GM19025 (cell line): ENCODE measurements at regions not wholly inside any gene's neighbourhood (a gene's known extent, or its start where the extent isn't known, plus 50 kb on each side); places are given as distances from the start of the nearest gene placed in this dataset.

Experiments
- ATAC-seq: cut with Tn5 transposase; IDR thresholded peaks from one replicate; pipeline ENCODE4 v1.9.1; 2021; ENCODE audit warnings: mild to moderate bottlenecking, low read depth, moderate library complexity; ENCODE audit not compliant: unreplicated experiment

DNA sequence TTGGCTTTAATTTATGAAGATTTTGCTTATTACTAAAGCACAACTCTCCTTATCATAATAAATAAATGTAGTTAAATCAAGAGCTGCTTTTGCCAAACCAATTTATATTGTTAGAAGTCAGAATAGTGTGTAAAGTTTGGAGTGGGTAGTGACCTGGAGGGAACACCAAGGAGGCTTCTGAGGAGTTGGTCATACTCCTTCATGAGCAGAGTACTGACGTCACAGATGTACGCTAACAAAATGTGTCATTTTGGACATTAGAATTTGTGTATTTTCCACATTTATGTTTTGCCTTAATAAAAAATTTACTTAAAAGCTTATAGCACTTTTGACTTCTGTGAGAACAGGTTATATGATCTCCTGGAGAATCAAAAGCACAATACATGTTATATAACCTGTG, 953.5 kb upstream of the INTU start:
- no peak for ATAC-seq

DNA sequence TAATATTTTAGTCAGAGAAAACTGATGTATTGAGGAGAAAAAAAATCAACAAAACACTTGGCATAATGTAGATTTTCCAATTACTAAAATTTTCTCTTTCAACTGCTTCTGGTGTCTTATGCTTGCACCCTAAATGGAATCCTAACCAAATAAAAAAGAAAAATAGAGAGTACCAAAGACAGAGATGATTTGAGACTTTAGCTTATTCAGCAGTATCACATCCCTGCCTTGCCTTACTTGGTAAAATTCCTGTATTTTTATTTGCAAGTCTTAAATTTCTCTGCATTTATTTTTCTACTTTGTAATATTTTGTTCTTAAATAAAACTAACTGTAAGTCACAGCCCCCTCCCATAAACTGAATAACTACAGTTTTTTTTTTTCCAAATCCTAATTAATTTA, 950.5 kb upstream of the INTU start:
- no peak for ATAC-seq

DNA sequence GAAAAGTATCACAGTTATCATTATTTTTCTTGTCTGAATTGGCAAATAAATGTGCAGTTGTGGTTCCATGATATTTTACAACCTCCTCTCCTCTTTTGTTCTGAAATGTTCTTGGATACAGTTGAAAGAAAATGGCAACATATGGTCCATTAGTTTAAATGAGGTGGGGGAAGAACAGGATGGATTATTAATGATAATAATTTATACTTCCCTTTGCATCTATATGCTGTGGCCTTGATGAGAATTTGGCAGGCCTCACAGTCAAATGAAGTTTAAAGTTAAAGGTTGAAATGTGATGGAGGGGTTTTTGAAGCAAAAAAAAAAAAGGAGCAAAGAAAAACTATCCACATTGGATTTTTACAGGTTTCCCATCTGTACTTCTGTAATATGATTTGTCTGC, 946.3 kb upstream of the INTU start:
- no peak for ATAC-seq

DNA sequence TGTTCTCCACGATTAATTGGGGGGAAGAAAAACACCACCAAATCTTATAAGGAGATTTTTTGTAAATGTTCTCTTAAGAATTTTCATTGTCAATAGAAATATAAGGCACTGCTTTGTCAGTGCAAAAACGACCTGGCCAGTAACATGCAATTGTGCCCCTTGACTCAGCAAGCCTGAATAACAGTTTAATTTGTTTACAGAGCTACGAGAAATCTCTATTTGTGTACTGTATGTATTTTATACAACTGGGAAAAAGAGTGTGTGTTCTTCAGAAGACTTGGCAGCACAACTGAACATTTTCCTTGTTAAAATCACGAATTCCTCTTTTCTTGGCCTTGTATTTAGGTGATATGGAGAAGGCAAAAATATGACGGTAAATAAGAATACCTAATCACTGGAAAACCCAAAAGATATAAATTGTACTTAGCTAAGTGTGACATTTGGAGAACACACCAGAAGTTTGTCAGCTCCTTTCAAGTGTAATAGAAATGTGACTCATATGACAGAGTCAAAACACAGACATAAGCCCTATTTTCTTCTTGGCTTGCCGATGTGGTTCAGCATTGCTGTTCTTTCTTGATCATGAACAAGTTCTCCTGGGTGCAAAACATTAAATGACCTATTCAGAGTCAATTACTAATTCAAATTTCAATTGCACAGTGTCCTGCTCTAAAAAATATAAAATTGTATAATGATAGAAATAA, 945.0 kb upstream of the INTU start:
- no peak for ATAC-seq

DNA sequence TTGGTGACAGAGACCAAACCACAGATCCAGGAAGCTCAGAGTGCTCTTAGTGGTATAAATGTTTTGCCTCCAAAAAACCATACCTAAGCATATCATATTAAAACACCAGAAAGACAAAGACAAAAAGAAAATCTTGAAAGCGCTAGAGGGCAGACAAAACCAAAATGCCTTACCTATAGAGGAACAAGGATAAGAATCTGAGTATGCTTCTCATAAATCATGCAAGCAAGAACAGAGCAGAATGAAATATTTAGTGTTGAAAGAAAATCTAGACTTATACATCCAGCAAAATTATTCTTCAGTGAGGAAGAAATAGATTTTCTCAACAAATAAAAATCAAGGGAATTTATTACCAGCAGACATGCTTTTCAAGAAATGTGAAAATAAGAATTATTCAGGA, 941.0 kb upstream of the INTU start:
- no peak for ATAC-seq

DNA sequence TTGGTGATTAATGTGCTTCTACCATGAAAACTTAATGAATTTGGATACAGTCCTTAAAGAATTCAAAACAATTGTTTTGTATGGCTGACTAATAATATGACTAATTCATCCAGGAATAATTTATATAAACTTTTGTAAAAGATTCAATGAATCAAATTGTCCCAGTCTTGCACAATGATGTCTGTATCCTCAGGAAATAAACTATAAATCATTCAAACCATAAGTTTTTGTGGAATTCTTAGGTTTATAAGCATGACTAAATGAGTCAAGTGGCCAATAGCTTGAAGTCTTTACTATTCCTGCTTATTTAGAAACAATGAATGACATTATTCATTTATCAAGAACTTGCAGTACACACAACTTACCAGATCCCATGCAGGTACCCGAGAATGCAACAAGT, 935.0 kb upstream of the INTU start:
- no peak for ATAC-seq

DNA sequence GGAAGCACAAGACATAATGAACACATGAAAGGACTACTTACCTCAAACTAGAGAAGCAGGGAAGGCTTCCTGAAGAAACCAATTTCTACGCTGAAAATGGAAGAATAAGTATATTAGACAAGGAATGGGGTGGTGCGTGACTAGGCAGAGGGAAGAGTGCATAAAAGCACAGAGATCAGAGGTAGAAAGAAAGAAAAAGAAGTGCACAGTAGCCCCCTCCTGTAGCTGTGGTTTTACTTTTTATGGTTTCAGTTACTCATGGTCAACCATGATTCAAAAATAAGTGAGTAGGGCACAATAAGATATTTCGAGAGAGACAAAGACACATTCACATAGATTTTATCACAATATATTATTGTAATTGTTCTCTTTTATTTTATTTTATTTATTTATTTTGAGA, 934.5 kb upstream of the INTU start:
- ATAC-seq, result no peak

DNA sequence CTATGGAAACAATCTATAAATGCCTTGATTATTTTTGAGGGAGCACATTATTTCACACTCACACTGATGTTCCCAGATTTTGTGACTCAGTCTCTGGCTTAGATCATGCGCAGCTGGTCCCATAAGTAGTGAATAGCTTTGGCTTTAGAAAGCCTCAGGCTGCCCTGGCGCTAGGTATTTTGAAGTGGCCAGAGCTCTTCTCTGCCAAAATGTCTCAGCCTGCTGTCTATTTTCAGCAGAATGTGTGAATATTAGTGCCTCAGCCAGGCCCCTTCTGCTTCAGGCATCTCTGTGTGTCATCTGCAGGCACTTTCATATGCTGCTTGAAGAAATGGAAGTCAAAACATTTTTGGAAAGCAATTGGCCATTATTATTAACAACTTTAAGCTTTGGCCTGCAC, 931.0 kb upstream of the INTU start:
- ATAC-seq, result no peak

DNA sequence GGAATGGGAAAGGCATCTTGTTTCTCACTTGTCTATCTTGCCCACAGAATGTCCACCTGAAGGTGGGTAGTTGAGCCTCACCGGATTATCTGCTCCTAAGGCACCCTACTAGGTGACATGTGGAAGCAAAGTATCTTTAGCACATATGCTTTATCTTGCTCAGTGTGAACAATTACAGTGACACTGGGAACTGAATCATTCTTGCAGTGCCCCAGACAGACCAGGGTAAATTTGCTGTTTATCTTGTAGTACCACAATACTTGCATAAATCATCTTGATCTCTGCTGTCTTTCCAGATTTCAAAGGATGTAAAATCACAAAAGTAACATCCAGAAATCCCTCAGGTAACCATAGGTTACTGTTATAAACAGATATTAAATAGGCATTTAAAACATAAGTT, 930.0 kb upstream of the INTU start:
- no peak for ATAC-seq

DNA sequence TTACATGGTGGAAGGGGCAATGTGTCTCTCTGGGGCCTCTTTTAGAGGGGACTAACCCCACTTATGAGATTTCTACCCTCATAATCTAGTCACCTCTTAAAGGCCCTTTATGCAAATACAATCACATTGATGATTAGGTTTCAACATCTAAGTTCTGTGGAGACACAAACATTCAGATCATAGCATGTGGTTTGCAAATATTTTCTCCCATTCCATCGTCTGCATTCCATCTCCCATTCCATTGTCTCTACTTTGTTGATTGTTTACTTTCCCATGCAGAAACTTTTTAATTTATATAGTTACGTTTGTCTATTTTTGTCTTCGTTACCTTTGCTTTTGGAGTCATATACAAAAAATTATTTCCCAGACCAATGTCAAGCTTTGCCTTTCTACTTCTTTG, 927.5 kb upstream of the INTU start:
- no peak for ATAC-seq

DNA sequence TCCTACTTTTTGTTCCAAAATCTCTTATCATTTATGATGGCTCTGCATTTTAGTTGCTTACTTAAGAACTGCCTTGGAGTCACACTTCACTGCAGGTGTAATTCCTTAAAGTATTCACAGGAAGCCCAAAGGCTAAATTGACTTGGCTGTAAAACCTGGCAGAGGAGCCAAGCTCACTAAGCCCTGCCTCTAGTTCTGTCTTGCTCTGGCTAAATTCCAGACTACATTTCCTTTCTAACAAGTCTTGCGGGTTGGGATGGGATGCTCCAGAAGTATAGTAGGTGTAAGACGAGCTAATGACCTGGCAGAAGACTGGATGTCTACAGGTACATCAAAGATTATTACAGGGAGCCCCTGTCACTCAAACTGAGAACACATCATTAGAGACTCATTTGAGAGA, 924.0 kb upstream of the INTU start:
- no peak for ATAC-seq

DNA sequence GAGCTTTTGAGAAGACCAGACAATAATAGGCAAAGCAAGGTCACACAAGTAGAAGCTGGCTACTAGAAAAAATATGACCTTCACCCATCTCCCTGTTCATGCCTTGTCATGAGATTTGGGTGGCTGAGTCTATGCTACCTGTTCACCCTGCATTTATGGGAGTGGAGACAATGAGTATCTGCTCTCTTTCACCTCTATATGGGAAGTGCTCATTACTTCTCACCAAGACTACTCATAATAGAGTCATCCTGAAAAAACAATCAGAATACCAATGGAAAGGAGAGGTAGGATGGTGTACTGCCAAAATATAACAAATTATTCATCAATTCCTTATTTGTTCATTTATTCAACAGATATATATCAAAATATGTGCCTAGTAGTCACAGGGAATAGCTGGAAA, 921.8 kb upstream of the INTU start:
- no peak for ATAC-seq

DNA sequence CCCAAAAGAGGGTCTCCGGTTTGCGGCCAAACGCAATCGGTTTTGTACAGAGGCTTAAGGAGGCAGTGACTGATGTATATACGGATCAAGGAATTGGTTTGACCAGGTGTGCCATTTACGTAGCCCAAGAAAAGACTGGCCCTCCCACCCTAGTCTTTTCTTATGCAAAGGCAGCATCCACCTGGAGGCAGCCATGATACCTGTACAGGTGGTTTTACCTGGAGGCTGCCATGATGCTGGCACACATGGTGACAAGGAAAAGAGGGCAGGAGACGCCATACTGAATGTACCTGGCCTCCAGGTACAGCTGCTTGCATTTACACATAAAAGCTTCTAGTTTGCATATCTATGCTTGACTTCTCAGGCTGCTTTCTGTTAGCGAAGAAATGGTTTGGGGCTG, 917.7 kb upstream of the INTU start:
- ATAC-seq, result no peak

DNA sequence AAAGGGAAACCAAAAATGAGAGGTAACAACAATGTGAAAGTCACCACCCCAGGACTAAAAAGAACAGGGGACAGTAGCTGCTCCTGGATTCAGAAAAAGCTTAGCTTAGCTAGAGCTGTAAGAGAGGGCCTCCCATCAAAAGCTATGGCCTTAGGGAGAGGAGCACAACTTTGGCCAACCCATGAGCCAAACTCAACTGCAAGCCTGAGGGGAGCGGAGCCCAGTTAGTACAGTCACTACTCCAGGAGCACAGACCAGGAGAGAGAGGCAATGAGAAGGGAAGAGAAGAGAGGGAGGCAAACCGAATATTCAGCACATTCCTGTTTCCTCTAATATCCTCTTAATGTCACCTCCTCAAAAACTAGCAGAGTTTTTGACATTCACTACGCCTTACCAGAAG, 917.1 kb upstream of the INTU start:
- no peak for ATAC-seq

DNA sequence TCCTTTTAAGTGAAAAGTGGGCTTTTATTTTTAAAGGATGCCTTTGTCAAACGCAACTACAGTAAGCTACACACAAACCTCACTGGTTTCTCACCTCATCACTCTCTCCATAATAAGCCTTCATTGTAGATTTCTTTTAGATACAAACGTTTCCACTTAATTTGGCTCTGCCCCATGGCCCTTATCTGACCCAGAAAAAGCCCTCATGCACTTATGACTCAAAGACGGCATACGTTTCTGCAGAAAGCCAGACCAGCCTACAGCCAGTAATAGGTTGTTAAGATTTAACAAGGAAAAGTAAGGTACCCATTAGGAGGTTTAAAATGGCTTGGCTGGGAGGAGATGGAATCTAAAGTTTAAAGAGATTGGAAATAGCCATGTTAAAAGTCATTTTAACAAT, 914.6 kb upstream of the INTU start:
- ATAC-seq, result no peak

DNA sequence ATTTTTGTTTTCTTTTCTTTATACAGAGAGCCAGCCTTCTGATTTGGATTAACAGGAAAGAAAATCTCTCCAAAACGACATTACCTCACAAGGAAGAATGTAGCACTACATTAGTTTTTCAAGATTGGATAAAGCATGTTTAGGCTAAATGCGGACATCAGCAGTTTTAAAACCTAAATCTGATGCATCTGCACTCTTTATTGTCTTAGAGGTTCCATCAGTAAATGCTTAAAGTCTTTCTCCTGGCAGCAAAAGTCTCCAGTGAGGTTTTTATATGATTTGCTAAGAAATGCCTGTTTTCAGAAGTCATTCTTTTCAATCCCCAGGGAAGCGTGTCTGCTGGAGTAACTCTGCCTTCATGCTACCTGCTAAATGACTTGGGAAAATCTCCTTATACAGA, 912.9 kb upstream of the INTU start:
- no peak for ATAC-seq

DNA sequence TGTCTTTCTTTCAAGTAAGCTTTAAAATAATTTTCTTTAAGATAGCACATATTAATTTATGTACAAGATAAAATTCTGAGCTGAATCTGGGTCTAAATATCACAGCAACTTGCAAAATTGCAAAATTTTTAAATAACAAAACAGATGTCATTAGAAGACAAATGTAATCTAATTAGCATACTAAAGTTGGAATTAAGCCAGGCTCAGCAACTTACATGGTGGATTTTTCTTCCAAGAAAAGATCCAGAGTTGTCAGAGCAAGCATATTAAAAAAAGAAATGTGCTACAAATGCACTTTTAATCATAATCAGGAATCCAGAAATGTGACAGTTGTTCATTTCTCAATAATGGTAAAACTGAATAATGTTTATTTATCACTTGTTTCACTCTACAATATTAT, 906.9 kb upstream of the INTU start:
- no peak for ATAC-seq

DNA sequence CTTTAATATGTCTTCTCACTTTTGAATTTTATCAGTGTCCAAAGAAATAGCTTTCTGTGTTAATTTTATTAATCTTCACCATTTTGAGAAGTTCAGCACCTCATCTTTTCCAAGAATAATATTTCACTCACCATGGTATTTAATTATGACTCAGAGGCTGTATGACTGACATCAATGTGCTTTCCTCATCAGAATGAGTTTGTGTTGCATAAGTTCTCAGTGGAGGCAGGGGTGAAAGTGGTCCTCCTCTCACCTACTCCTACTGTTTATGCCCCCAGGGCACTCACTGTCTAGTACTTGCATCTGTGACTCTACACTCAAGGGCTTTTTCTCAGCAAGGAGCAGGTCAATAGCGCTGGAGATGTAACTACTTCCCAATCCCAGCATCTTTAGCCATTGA, 905.3 kb upstream of the INTU start:
- no peak for ATAC-seq

DNA sequence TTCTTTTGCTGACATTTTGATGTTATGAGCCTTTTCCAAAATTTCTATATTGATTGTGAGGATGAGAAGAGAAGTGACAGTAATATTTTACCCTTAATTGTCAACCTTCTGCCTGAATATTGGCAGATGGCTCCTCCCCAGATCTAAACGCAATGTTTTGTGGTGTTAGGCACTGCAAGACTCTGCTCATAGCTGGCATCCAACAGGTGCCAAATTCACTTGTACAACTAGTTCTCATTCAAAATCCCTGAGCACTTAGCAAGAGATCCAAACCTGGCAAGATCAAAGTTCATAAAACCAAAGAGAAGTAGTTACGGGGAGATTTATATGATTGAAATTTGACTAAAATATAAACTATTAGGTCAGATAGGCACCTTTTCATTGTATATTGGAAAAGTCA, 901.7 kb upstream of the INTU start:
- ATAC-seq, result no peak

DNA sequence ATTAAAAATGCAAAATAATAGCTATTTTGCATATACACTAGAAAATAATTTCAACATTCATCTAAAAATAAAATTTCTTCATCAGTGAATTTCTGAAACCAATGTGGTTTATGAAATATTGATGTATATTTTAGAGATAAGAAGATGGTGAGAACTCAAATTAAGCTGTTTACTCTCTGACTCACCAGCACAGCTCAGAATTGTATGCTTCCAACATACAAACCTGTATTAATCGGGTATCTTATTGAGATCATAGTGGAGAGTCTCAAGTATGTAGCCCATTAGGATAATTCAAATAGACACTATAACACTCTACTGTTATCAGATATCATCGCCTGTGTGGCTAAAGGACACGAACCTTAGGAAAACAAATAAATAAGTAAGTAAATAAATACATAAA, 899.5 kb upstream of the INTU start:
- no peak for ATAC-seq

DNA sequence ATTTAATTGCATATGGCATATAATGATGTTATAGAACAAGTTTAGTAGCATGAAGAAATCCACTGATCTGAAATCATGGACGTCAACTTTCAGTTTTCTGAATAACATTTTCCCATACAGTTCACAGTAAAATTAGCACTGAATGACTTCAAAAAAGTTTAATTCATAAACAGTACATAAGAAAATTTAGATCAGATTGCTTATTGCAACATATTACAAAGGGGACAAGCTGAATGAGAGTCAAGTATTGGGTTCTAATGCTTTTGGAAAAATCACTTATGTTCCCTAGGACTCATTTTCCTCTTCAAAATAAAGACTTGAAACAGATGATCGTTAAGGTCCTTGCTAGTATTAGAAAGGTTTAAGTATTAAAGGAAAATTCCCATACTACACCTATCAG, 898.3 kb upstream of the INTU start:
- no peak for ATAC-seq

DNA sequence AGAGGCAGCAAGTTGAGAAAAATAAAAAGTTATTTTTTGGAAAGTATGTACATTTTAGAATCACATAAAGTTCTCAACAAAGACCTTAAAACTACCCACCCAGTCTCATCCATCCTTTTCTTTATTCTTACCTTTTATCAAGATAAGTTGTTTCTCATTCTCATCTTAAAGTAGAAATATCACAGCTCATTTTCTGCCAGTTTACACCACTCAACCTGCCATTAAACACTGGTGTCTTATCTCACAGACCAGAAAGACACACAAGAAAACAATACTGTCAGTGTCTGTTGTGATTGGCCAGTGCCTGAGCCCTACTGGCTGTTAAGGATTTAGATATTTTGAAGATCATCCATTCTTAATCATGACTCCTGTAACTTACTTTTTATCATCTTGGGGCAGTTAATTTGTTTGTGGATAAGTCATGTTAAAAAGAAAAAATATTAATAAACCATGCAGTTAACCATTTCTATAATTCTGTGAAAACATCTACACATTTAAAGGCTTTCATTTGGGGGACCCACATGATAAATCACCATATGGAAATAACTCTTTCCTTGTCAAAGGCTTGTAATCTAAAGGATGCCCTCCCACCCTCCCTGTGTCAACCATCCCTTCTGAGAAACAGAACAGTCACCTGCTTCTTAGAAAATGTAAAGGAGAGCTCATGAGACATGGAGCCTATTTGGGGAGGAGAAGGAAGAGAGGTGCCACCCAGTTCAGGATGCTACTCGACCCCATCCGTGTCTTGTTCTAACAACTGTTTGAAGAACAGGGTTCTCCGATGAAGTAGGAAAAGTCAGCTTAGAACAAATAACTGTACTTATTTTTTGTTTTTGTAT, 897.2 kb upstream of the INTU start:
- no peak for ATAC-seq
